COR-L47 (cell line): ENCODE measurements at regions not wholly inside any gene's neighbourhood (a gene's known extent, or its start where the extent isn't known, plus 50 kb on each side); places are given as distances from the start of the nearest gene placed in this dataset.
"Not testable (repeated sequence)": the region's sequence is repeated elsewhere in the genome, so short reads cannot be mapped to it uniquely, and the experiment has no call there.

Experiments used
- DNase-seq: peaks from one replicate; lab custom pipeline; 2025; lab: John Stamatoyannopoulos, UW

DNA sequence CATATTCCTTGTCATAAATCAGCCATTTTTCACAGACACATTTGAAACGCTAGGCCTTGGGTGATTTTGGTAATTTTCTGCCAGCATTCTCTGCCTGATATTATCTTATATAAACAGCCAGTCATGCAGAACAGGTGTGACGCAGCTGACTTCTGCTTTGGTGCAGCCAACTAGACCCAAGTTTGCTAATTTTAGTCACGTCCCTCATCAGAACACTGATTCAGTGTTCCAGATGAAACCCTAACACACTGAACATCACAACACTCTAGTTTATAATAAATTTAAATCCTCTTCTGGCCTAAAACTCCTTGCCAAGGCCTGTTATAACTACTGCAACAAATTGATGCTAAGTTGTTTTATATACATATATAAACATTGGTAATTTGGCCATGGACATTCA is 386.1 kb downstream of the SEC23A start:
- DNase-seq = no peak

DNA sequence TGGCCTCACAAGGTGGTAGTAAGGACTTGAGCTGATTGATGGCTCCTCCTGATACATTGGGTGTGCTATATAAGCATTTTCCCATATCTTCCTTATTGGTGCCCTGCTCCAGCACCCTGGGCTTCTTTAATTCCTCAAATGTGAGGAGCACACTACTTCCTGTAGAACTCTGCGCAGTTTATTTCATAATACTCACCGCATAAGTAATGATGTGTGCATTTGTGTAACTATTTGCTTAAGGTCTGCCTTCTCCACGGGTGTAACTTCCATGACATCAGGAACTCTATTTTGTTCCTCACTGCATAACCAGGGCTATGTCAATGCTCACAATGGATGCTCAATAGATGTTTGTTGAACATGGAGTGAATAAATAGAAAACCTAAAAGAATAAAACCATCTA is 392.2 kb downstream of the SEC23A start:
- no peak for DNase-seq

DNA sequence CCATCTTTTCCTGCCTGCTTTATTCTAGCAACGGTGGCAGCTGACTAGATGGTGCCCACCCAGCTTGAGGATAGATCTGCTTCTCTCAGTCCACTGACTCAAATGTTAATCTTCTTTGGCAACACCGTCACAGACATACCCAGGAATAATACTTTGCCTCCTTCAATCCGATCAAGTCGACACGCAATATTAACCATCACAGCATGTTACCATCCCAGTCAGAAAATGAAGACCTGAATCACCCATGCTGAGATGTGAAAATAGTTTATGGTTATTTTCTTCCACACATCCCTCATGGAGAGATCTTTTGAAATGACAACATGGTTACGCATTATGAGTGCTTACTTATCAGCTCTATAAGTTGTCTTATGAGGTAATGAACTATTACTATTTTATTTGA is 392.8 kb downstream of the SEC23A start:
- DNase-seq = no peak

DNA sequence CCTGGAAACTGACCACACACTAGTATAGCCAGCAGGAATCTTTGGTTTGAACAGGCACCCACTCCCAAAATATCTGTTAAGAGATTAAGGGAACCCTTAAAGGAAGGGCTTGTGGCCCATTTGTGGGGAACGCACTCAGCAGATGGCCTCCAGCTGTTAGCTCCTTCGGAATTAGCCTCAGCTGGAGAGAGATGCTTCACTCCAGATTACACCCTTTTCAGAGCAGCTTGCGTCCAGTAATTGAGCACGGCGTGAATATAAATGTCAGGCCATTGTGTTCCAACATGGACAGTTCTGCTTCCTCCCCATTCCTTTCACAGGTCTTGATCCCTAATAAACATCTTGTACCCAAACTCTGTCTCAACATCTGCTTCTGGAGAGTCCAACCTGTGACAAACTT is 397.8 kb downstream of the SEC23A start:
- no peak for DNase-seq

GRCh38 chr14:38704220-38704619 is 398.8 kb downstream of the SEC23A start:
- DNase-seq = no peak

DNA sequence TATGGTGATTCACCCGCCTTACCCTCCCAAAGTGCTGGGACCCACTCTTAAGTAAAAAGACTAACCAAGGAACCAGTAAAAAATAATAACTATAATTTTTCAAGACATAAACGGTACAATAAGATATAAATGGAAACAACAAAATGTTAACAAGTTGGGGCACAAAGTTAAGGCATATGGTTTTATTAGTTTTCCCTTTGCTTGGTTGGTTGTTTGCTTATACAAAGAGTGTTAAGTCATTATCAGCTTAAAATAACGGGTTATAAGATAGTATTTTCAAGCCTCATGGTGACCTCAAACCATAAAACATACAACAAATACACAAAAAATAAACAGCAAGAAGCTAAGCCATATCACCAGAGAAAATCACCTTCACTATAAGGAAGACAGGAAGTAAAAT is 406.1 kb downstream of the SEC23A start:
- no peak for DNase-seq

- DNase-seq = no peak
Observed at GRCh38 chr14:38693423-38693822, 409.6 kb downstream of the SEC23A start.

DNA sequence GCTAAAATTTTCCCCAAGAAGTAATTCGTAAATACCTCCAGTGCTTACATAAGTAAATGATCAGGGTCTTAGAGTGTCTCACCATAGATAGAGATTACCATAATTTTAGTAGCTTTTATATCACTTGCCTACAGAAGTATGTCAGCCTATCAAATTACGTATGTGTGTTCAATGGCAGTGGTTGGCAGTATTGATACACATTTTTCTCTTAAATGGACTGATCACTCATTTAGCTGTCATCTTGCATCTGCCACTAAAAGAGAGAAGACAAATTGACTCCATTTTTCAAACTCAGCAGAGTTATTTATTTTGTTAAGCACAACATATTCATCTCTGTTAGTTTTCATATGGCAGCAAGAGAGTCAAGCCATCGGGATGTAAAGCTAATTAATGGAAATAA is 413.1 kb upstream of the CLEC14A start:
- no peak for DNase-seq

GRCh38 chr14:38663382-38663781 is 407.5 kb upstream of the CLEC14A start:
- DNase-seq = no peak

DNA sequence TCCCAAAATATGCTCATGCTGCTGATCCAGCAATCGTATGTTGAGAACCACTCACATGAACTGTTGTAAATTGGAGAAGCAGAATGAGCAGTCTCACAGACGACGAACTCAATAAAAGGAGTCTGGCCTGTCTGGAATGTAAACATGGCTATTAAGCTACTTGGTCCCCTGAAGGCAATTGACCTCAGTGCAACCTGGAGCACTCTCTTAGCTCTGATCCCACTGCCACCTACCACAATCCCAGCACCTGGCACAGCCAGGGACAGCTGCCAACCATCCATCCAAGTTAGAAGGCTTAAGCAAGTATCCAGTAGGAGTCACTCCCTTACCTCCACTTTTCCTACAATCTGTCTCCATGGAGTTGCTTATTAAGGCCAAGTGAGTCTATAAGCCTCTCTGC is 406.9 kb upstream of the CLEC14A start:
- DNase-seq = peak; percentile 8

DNA sequence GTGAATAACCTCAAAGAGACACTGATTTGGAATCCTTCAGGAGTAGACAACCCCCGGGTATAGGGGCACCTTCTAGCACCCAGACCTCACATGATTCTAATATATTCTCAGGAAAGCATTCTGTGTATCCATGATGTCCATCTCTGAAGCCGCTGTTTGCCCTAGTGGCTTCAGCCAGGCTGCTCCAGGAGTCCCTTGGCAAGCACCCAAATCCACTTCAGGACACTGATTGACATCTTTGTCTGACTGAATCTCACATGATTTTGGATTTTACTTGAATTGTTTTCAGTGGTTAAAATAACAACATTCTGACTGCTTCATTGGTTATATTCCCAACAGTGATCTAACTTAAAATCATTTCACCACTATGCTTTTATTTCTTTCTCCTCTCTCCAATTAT is 390.5 kb upstream of the CLEC14A start:
- no peak for DNase-seq

DNA sequence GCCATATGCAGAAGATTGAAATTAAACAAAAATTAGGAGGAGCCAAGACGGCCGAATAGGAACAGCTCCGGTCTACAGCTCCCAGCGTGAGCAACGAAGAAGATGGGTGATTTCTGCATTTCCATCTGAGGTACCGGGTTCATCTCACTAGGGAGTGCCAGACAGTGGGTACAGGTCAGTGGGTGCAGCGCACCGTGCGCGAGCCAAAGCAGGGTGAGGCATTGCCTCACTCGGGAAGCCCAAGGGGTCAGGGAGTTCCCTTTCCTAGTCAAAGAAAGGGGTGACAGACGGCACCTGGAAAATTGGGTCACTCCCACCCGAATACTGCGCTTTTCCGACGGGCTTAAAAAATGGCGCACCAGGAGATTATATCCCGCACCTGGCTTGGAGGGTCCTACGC is 379.0 kb upstream of the CLEC14A start:
- DNase-seq = not testable (repeated sequence)

DNA sequence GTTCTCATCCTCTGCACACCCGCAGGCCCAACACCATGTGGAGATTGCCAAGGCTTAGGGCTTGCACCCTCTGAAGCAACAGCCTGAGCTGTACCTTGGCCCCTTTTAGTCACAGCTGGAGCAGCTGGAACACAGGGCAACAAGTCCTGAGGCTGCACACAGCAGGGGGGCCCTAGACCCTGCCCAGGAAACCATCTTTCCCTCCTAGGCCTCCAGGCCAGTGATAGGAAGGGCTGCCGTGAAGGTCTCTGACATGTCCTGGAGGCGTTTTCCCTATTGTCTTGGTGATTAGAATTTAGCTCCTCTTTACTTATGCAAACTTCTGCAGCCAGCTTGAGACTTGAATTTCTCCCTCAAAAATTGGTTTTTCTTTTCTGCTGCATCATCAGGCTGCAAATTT is 373.5 kb upstream of the CLEC14A start:
- DNase-seq = no peak

DNA sequence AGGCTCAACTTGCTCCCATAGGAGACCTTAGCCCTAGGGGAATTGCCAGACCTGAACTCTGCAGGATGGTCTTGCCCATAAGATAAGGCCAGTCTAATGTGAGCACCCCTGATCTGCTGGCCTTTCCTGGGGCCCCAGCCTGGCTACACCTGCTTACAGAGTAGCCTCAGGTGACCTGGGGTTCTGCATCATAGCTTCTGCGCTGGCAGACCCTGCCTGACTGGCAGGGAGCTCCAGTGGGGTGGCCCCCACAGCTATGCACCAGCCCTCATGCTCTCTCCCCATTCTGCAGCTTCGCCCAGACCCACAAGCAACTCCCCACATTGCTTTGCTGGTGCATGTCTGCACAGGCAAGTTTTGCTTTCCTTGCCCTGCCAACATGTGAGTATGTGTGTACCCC is 371.3 kb upstream of the CLEC14A start:
- no peak for DNase-seq

DNA sequence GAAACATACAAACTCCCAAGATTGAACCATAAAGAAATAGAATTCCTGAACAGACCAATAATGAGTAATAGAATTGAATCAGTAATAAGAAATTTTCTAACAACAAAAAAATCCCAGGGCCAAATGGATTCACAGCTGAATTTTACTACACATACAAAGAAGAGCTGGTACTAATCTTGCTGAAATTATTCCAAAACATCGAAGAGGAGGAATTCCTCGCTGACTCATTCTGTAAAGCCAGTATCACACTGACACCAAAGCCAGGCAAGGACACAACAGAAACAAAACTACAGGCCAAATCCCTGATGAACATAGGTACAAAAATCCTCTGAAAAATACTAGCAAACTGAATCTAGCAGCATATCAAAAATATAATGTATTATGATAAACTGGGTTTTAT is 367.8 kb upstream of the CLEC14A start:
- no peak for DNase-seq

DNA sequence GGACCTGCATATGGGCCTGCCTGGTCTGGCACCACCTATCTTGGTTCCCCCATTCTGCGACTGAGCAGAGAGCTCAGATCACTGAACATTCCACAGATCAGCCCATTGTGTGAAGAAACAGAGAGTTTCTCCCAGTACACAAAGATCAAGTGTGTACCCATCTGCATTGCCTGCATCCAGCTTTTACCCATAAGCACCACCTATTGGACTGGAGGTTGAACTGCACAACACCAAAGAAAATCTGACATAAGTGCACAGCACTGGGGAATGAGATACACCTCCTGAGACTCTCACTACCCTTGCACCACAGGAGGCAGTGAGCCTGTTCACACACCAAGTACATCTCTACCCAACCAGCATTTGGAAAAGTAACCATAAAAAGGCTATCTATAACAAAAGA is 362.6 kb upstream of the CLEC14A start:
- no peak for DNase-seq

GRCh38 chr14:38616959-38617358 is 361.1 kb upstream of the CLEC14A start:
- peak; percentile 37 for DNase-seq

DNA sequence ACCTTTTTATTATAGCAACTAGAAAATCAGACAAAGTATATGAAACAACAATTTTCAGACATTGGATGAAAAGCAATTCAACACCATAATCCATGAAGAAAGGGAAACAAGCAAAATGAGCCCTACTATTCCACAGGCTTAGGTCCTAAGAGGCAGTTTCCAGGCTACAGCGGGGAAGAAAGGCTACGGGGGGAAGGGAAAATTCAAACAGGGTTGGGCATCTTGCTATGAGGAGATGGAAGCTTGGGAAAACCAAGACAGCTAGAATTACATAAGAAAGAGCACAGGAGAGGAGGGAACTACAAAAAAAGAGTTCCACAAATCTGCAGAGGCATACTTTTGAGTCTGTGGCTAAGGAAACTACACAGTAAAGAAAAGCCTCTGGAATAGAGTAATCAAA is 356.0 kb upstream of the CLEC14A start:
- no peak for DNase-seq

- DNase-seq = no peak
Observed at GRCh38 chr14:38608244-38608643, 352.4 kb upstream of the CLEC14A start.

DNA sequence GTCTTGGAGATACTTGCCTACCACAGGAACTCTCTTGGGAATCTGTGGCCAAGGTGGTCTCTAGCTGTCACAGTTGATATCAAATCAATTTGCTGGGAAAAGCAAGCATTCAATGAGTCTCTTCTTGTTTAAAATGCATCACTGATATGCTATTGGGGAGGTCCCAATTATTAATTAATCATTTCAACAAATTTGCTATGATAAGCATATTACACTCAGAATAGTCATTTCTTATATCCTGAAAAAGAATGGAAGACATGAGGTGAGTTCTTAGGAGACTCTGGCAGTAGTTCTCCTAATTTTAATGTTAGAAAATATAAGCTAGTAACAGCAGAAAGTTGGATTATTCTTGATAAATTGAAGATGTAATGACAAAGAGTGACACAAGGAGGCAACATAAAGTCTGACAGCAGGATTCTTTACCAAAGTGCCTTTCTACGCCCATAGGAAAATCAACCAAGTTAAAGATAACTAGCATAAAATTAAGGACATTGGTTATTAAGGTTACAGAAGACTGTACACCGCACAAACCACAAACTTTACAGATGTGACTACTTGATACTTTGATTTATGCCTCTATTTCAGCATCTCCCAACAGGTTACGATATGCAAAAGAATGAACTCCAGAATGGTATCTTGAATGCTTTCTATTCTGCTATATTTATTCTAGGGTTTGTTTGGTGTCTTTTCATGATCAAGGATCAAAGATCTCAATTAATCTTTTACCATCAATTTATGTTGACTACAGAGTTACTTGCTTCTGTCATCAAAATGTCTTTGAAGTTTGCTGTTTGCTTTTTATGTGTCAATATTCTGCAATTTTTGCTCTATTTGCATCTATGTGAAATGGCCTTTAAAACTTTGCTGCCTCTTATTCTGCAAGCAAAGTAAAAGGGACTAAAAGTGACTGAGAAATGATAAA is 349.6 kb upstream of the CLEC14A start:
- no peak for DNase-seq

GRCh38 chr14:38600572-38600971 is 344.7 kb upstream of the CLEC14A start:
- DNase-seq = not testable (repeated sequence)

- no peak for DNase-seq
Observed at GRCh38 chr14:38593476-38593875, 337.6 kb upstream of the CLEC14A start.

DNA sequence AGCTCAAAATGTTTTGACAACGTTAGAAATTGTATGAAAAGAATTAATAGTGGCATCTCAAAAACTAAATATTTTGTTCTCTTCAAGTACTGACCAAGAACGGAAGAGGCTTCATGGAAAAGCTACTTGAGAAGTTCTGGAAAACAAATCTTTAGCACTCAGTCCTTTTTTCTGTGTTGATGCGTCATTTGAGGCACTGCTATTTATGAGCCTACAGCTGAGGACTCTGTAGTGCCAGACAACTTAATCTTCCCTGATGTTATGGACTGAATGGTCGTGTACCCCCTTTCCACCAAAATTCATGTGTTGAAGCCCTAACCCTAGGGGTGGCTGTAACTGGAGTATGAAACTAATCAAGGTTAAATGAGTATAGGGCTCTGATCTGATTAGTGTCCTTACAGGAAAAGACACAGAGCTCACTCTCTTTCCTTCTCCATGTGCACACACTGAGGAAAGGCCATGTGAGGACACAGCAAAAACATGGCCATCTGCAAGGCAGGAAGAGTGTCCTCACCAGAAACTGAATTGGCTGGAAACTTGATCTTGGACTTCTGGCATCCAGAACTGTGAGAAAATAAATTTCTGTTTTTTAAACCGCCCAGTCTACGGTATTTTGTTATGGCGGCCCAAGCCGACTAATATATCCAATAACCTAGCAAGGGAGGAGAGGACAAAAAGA is 337.0 kb upstream of the CLEC14A start:
- no peak for DNase-seq
